ENCODE measurements at regions not wholly inside any gene's neighbourhood (a gene's known extent, or its start where the extent isn't known, plus 50 kb on each side); places are given as distances from the start of the nearest gene placed in this dataset.

GRCh38 chr10:71064413-71065118, 147.8 kb upstream of the UNC5B start:
- TF ChIP-seq CTCF (IDR thresholded peaks at IDR 0.05), result no peak
- no peak for TF ChIP-seq POLR2A (IDR thresholded peaks at IDR 0.05)

Measured in ovary (tissue), 3 donors.